HG02759 (cell line): ENCODE measurements at regions not wholly inside any gene's neighbourhood (a gene's known extent, or its start where the extent isn't known, plus 50 kb on each side); places are given as distances from the start of the nearest gene placed in this dataset.

Source experiments
- ATAC-seq: cut with Tn5 transposase; IDR thresholded peaks from one replicate; pipeline ENCODE4 v1.9.1; 2021; ENCODE audit warnings: mild to moderate bottlenecking, moderate library complexity; ENCODE audit not compliant: unreplicated experiment

- no peak for ATAC-seq
Observed at GRCh38 chr5:167008705-167009104, 1282.7 kb upstream of the WWC1 start.

GRCh38 chr5:167011196-167011595 is 1280.2 kb upstream of the WWC1 start:
- ATAC-seq = no peak

GRCh38 chr5:167012123-167013034 is 1279.1 kb upstream of the WWC1 start:
- ATAC-seq = no peak

GRCh38 chr5:167014401-167015056 is 1276.9 kb upstream of the WWC1 start:
- no peak for ATAC-seq

GRCh38 chr5:167020418-167020817 is 1271.0 kb upstream of the WWC1 start:
- no peak for ATAC-seq

GRCh38 chr5:167029488-167029887 is 1262.0 kb upstream of the WWC1 start:
- ATAC-seq = no peak

- no peak for ATAC-seq
Observed at GRCh38 chr5:167030500-167031120, 1260.8 kb upstream of the WWC1 start.

- no peak for ATAC-seq
Observed at GRCh38 chr5:167036585-167036984, 1254.9 kb upstream of the WWC1 start.

- peak; percentile 84 for ATAC-seq
Observed at GRCh38 chr5:167049043-167049663, 1242.3 kb upstream of the WWC1 start.

- ATAC-seq = no peak
Observed at GRCh38 chr5:167049771-167050567, 1241.5 kb upstream of the WWC1 start.

GRCh38 chr5:167050568-167051401 is 1240.7 kb upstream of the WWC1 start:
- ATAC-seq = no peak

- ATAC-seq = no peak
Observed at GRCh38 chr5:167051402-167051768, 1240.1 kb upstream of the WWC1 start.

- ATAC-seq = no peak
Observed at GRCh38 chr5:167052791-167053190, 1238.7 kb upstream of the WWC1 start.

- no peak for ATAC-seq
Observed at GRCh38 chr5:167057665-167058064, 1233.8 kb upstream of the WWC1 start.

- no peak for ATAC-seq
Observed at GRCh38 chr5:167061695-167062094, 1229.8 kb upstream of the WWC1 start.

GRCh38 chr5:167063116-167063515 is 1228.3 kb upstream of the WWC1 start:
- no peak for ATAC-seq

GRCh38 chr5:167063788-167064187 is 1227.7 kb upstream of the WWC1 start:
- no peak for ATAC-seq

GRCh38 chr5:167064198-167064776 is 1227.2 kb upstream of the WWC1 start:
- ATAC-seq = no peak

- no peak for ATAC-seq
Observed at GRCh38 chr5:167065794-167066193, 1225.7 kb upstream of the WWC1 start.
